ENCODE measurements at regions not wholly inside any gene's neighbourhood (a gene's known extent, or its start where the extent isn't known, plus 50 kb on each side); places are given as distances from the start of the nearest gene placed in this dataset.

- TF ChIP-seq CTCF (IDR thresholded peaks at IDR 0.05; ENCODE audit: insufficient read depth, low read length) (no peak), POLR2AphosphoS5 (IDR thresholded peaks at IDR 0.05; ENCODE audit: low read depth) (no peak), REST (IDR thresholded peaks at IDR 0.05; ENCODE audit: insufficient replicate concordance, low read depth) (no peak)
Measured at GRCh38 chr4:18397681-18398390, 376.3 kb upstream of the LCORL start.

All from HL-60 (cell line).